GM23248 (cell line): ENCODE measurements at regions not wholly inside any gene's neighbourhood (a gene's known extent, or its start where the extent isn't known, plus 50 kb on each side); places are given as distances from the start of the nearest gene placed in this dataset.

Experiments used
- EZH2 ChIP-seq: fragments of 200-600 bp; sonication (generic); IDR thresholded peaks from 2 replicates; pipeline ENCODE4 v1.6.1; 2018; ENCODE audit warnings: antibody characterized with exemption, mild to moderate bottlenecking; ENCODE audit not compliant: insufficient read depth, poor library complexity, severe bottlenecking
- EZH2phosphoT487 ChIP-seq: fragments of 200-600 bp; sonication (generic); IDR thresholded peaks from 2 replicates; pipeline ENCODE4 v1.6.1; 2018; ENCODE audit warnings: antibody characterized with exemption, moderate library complexity, mild to moderate bottlenecking, low read depth; ENCODE audit not compliant: insufficient read depth

DNA sequence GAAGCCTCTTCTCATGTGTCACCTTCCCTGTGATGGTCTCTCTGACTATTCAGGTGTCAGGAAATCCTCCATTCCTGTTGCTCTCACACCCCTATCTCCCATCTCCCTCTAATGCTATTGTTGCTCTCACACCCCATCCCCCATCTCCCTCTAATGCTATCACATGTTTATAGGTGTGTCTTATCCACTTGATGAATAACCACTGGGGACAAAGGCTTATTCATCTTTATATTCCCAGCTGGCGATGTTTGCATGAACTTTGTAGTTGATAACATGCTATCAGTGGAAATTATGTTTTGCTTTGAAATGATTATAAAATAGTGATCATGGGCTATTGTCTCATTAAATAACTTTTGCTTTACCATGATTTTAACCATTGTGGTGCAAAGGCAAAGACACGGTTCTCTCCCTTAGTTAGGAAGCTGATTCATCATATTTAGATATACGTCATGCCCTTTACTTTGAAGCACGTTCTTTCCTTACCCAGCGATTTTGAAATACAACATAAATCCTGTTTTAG lies 220.5 kb downstream of the PMAIP1 start:
- TF ChIP-seq EZH2phosphoT487 = no peak
- TF ChIP-seq EZH2 = no peak
